ENCODE measurements at regions not wholly inside any gene's neighbourhood (a gene's known extent, or its start where the extent isn't known, plus 50 kb on each side); places are given as distances from the start of the nearest gene placed in this dataset.

DNA sequence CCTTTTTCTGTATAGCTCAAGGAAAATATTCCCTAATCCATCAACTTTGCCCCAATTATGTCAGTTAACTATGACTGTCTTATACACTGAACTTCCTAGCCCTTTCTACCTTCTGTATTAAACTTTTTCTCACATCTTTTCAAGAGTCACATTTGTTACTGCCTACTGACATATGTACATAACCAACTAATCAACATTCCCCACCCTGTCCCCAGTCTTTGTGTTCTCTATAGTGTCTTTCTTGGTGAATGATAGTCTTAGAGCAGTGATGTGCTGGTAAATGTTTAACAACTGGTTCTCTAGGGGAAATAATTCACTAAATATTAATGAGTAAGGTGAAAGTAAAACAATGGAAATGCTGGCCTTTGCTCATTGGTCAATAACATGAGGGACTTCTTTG lies 61.6 kb upstream of the PIK3C3 start:
- TF ChIP-seq, protein P1, sequence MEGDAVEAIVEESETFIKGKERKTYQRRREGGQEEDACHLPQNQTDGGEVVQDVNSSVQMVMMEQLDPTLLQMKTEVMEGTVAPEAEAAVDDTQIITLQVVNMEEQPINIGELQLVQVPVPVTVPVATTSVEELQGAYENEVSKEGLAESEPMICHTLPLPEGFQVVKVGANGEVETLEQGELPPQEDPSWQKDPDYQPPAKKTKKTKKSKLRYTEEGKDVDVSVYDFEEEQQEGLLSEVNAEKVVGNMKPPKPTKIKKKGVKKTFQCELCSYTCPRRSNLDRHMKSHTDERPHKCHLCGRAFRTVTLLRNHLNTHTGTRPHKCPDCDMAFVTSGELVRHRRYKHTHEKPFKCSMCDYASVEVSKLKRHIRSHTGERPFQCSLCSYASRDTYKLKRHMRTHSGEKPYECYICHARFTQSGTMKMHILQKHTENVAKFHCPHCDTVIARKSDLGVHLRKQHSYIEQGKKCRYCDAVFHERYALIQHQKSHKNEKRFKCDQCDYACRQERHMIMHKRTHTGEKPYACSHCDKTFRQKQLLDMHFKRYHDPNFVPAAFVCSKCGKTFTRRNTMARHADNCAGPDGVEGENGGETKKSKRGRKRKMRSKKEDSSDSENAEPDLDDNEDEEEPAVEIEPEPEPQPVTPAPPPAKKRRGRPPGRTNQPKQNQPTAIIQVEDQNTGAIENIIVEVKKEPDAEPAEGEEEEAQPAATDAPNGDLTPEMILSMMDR (IDR thresholded peaks at IDR 0.05): no peak
- TF ChIP-seq EP300 (IDR thresholded peaks at IDR 0.05): no peak
- TF ChIP-seq POLR2A (IDR thresholded peaks at IDR 0.05): no peak

Measured in ovary (tissue), 3 donors.